Suprapubic skin (tissue), 4 donors: ENCODE measurements at regions not wholly inside any gene's neighbourhood (a gene's known extent, or its start where the extent isn't known, plus 50 kb on each side); places are given as distances from the start of the nearest gene placed in this dataset.

Source experiments
- DNase-seq, 2 donors: peaks; one replicate each; pipeline ENCODE4 v3.0.0-alpha.2; 2019; ENCODE audit warnings: low spot score in 2 of 2
- H3K27ac ChIP-seq: fragments of 200-600 bp; sonication (generic); one replicate; pipeline ENCODE4 v1.5.1; 2019
- H3K27me3 ChIP-seq: fragments of 200-600 bp; sonication (generic); one replicate; pipeline ENCODE4 v1.5.1; 2019
- H3K36me3 ChIP-seq: fragments of 200-600 bp; sonication (generic); one replicate; pipeline ENCODE4 v1.5.1; 2019
- H3K4me1 ChIP-seq: fragments of 200-600 bp; sonication (generic); one replicate; pipeline ENCODE4 v1.5.1; 2019
- H3K4me3 ChIP-seq: fragments of 200-600 bp; sonication (generic); one replicate; pipeline ENCODE4 v1.5.1; 2019; ENCODE audit warnings: mild to moderate bottlenecking
- H3K9me3 ChIP-seq: fragments of 200-600 bp; sonication (generic); one replicate; pipeline ENCODE4 v1.5.1; 2019
- EP300 ChIP-seq: sonication (generic); formaldehyde crosslinking; IDR thresholded peaks from one replicate; pipeline ENCODE4 v1.6.1; 2017; ENCODE audit warnings: antibody characterized with exemption
- POLR2A ChIP-seq, 2 donors: fragments of 450-650 bp; IDR thresholded peaks; one replicate each; pipeline ENCODE4 v1.6.1; 2017; ENCODE audit warnings: antibody characterized with exemption in 2 of 2, mild to moderate bottlenecking in 2 of 2, moderate library complexity in 2 of 2
- POLR2AphosphoS5 ChIP-seq, 3 donors: sonication (generic); formaldehyde crosslinking; IDR thresholded peaks; one replicate each; pipeline ENCODE4 v1.6.1; 2017; ENCODE audit warnings: antibody characterized with exemption in 3 of 3
- WGBS: methylation state at CpG from one replicate; pipeline ENCODE4 v1.1.5; 2018; 5-methylcytosine and 5-hydroxymethylcytosine counted together
- TF ChIP-seq, protein P1 (sequence below), 2 donors: fragments of 200-600 bp in 1 of 2; fragments of 450-650 bp in 1 of 2; sonication (generic) in 1 of 2; IDR thresholded peaks; one replicate each; pipeline ENCODE4 v1.5.1; 2016 to 2019; ENCODE audit warnings: antibody characterized with exemption in 2 of 2, mild to moderate bottlenecking in 1 of 2, moderate library complexity in 1 of 2

- Histone ChIP-seq H3K27me3 (no peaks in the 10 kb centered on the region), H3K36me3 (no peaks in the 10 kb centered on the region), H3K4me1 (no peaks in the 10 kb centered on the region), H3K9me3 (no peaks in the 10 kb centered on the region), H3K4me3 (no peak overlapping the region), H3K27ac (no peak overlapping the region)
- WGBS = 77% methylated on average over 6 of the region's 6 CpGs
- peak in 1 of 2 donors; percentile 18 for DNase-seq
- no peak for TF ChIP-seq EP300
- TF ChIP-seq, protein P1, sequence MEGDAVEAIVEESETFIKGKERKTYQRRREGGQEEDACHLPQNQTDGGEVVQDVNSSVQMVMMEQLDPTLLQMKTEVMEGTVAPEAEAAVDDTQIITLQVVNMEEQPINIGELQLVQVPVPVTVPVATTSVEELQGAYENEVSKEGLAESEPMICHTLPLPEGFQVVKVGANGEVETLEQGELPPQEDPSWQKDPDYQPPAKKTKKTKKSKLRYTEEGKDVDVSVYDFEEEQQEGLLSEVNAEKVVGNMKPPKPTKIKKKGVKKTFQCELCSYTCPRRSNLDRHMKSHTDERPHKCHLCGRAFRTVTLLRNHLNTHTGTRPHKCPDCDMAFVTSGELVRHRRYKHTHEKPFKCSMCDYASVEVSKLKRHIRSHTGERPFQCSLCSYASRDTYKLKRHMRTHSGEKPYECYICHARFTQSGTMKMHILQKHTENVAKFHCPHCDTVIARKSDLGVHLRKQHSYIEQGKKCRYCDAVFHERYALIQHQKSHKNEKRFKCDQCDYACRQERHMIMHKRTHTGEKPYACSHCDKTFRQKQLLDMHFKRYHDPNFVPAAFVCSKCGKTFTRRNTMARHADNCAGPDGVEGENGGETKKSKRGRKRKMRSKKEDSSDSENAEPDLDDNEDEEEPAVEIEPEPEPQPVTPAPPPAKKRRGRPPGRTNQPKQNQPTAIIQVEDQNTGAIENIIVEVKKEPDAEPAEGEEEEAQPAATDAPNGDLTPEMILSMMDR (IDR thresholded peaks at IDR 0.05) = no peak
- TF ChIP-seq POLR2AphosphoS5 (IDR thresholded peaks at IDR 0.05) = no peak
- no peak for TF ChIP-seq POLR2A (IDR thresholded peaks at IDR 0.05)
Measured at GRCh38 chr18:46312221-46312620, 208.0 kb downstream of the HAUS1 start.

DNA sequence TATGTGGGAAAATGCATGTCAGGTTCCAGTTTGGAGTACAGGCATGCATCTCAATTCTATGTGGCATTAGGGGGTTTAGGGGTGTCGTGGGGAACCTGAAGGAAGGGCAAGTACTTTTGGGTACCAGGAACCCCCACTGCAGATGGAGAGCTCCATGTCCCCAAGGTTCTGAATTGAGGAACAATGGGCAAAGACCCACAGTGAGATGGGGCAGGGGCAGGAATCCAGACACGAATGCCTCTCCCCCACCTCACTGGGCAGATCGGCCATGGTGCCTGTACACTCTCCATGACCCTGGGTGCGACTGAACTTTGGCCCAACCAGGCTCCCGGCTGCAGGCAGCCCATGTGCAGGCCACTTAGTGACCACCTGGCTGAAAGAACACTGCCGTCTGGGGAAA, 209.3 kb downstream of the HAUS1 start:
- no peak for DNase-seq
- Histone ChIP-seq H3K36me3 (no peaks in the 10 kb centered on the region), H3K27ac (no peak overlapping the region), H3K9me3 (no peaks in the 10 kb centered on the region), H3K4me1 (no peaks in the 10 kb centered on the region), H3K4me3 (no peak overlapping the region), H3K27me3 (no peaks in the 10 kb centered on the region)
- TF ChIP-seq, protein P1 (IDR thresholded peaks at IDR 0.05) = no peak
- TF ChIP-seq EP300 (no peak), POLR2A (IDR thresholded peaks at IDR 0.05) (no peak), POLR2AphosphoS5 (IDR thresholded peaks at IDR 0.05) (no peak)
- WGBS = 97% methylated on average over 6 of the region's 6 CpGs

GRCh38 chr18:46314011-46314410, 209.8 kb downstream of the HAUS1 start:
- DNase-seq = no peak
- no peaks in the 10 kb centered on the region for H3K9me3 ChIP-seq
- TF ChIP-seq, protein P1 (IDR thresholded peaks at IDR 0.05) = no peak
- TF ChIP-seq POLR2A (IDR thresholded peaks at IDR 0.05) = no peak
- no peak for TF ChIP-seq EP300
- no peak for TF ChIP-seq POLR2AphosphoS5 (IDR thresholded peaks at IDR 0.05)
- 94% methylated on average over 7 of the region's 7 CpGs for WGBS
- H3K27ac ChIP-seq = no peak overlapping the region
- no peaks in the 10 kb centered on the region for H3K27me3 ChIP-seq
- H3K4me1 ChIP-seq = no peaks in the 10 kb centered on the region
- H3K36me3 ChIP-seq = no peaks in the 10 kb centered on the region
- H3K4me3 ChIP-seq = no peak overlapping the region

DNA sequence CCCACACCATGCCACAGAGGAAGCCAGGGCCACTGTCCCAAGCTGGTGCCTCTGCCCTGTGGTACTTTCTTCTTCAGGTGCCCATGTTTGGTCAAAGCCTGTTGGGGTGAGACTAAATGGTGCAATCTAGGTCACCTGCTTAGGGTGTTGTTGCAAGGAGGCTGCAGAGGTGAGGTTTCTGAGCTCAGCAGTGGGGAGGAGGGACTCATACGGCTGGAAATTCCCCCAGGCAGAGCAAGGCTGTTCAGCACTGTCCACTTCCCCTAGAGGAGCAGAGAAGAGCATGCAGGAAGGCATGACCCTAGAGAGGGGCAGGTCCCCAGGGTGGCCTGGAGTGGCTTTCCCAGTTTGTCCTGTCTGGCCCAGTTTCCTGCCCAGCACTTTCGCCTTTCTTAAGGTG, 211.0 kb downstream of the HAUS1 start:
- no peaks in the 10 kb centered on the region for H3K36me3 ChIP-seq
- DNase-seq = no peak
- no peaks in the 10 kb centered on the region for H3K4me1 ChIP-seq
- H3K27me3 ChIP-seq = no peaks in the 10 kb centered on the region
- H3K27ac ChIP-seq = no peak overlapping the region
- WGBS = 100% methylated on average over 1 of the region's 2 CpGs
- no peaks in the 10 kb centered on the region for H3K9me3 ChIP-seq
- no peak overlapping the region for H3K4me3 ChIP-seq
- TF ChIP-seq EP300 (no peak), POLR2AphosphoS5 (IDR thresholded peaks at IDR 0.05) (no peak), POLR2A (IDR thresholded peaks at IDR 0.05) (no peak)
- TF ChIP-seq, protein P1 (IDR thresholded peaks at IDR 0.05) = no peak

- TF ChIP-seq EP300 (no peak), POLR2A (IDR thresholded peaks at IDR 0.05) (no peak), POLR2AphosphoS5 (IDR thresholded peaks at IDR 0.05) (no peak)
- TF ChIP-seq, protein P1 (IDR thresholded peaks at IDR 0.05) = no peak
- no peaks in the 10 kb centered on the region for H3K36me3 ChIP-seq
- 87% methylated on average over 5 of the region's 5 CpGs for WGBS
Measured at GRCh38 chr18:46318356-46318755, 214.2 kb downstream of the HAUS1 start.

More at GRCh38 chr18:46318356-46318755, 214.2 kb downstream of the HAUS1 start:
- no peak for DNase-seq
- no peak overlapping the region for H3K27ac ChIP-seq
- H3K4me3 ChIP-seq = no peak overlapping the region
- no peaks in the 10 kb centered on the region for H3K9me3 ChIP-seq
- no peaks in the 10 kb centered on the region for H3K27me3 ChIP-seq
- no peaks in the 10 kb centered on the region for H3K4me1 ChIP-seq
